NCI-H748 (cell line): ENCODE measurements at regions not wholly inside any gene's neighbourhood (a gene's known extent, or its start where the extent isn't known, plus 50 kb on each side); places are given as distances from the start of the nearest gene placed in this dataset.

ENCODE experiments used
- DNase-seq: peaks from one replicate; lab custom pipeline; 2025; ENCODE audit not compliant: unreplicated experiment; lab: John Stamatoyannopoulos, UW

GRCh38 chr9:23526806-23527205 is 299.2 kb downstream of the ELAVL2 start:
- no peak for DNase-seq

GRCh38 chr9:23532282-23532681 is 293.8 kb downstream of the ELAVL2 start:
- DNase-seq, result no peak

- peak; percentile 65 for DNase-seq
Observed at GRCh38 chr9:23537192-23538066, 288.6 kb downstream of the ELAVL2 start.

GRCh38 chr9:23538067-23538402 is 288.0 kb downstream of the ELAVL2 start:
- DNase-seq, result peak; percentile 64

- DNase-seq, result no peak
Observed at GRCh38 chr9:23538461-23539003, 287.5 kb downstream of the ELAVL2 start.

GRCh38 chr9:23539311-23539710 is 286.7 kb downstream of the ELAVL2 start:
- no peak for DNase-seq

- DNase-seq, result no peak
Observed at GRCh38 chr9:23541976-23542375, 284.1 kb downstream of the ELAVL2 start.

- no peak for DNase-seq
Observed at GRCh38 chr9:23542438-23542837, 283.6 kb downstream of the ELAVL2 start.

GRCh38 chr9:23542927-23543326 is 283.1 kb downstream of the ELAVL2 start:
- no peak for DNase-seq

GRCh38 chr9:23543419-23543818 is 282.6 kb downstream of the ELAVL2 start:
- DNase-seq, result no peak

- no peak for DNase-seq
Observed at GRCh38 chr9:23545728-23546127, 280.3 kb downstream of the ELAVL2 start.

GRCh38 chr9:23551311-23551721 is 274.7 kb downstream of the ELAVL2 start:
- peak; percentile 6 for DNase-seq

- DNase-seq, result no peak
Observed at GRCh38 chr9:23551929-23552707, 273.9 kb downstream of the ELAVL2 start.

GRCh38 chr9:23552876-23553601 is 273.0 kb downstream of the ELAVL2 start:
- DNase-seq, result no peak

GRCh38 chr9:23554686-23555085 is 271.4 kb downstream of the ELAVL2 start:
- DNase-seq, result no peak

- DNase-seq, result peak; percentile 66
Observed at GRCh38 chr9:23555851-23556250, 270.2 kb downstream of the ELAVL2 start.

- no peak for DNase-seq
Observed at GRCh38 chr9:23556459-23556858, 269.6 kb downstream of the ELAVL2 start.

GRCh38 chr9:23557689-23558088 is 268.4 kb downstream of the ELAVL2 start:
- DNase-seq, result no peak

GRCh38 chr9:23559522-23559921 is 266.5 kb downstream of the ELAVL2 start:
- DNase-seq, result no peak

- no peak for DNase-seq
Observed at GRCh38 chr9:23563517-23563916, 262.5 kb downstream of the ELAVL2 start.

GRCh38 chr9:23567516-23568165 is 258.4 kb downstream of the ELAVL2 start:
- no peak for DNase-seq
